Upper lobe of left lung (tissue), 6 donors: ENCODE measurements at regions not wholly inside any gene's neighbourhood (a gene's known extent, or its start where the extent isn't known, plus 50 kb on each side); places are given as distances from the start of the nearest gene placed in this dataset.

Experiments
- ATAC-seq, 2 donors: fragments of 200-7000 bp; cut with Tn5 transposase; one replicate each; pipeline ENCODE4 v1.9.1; 2022; ENCODE audit warnings: mild to moderate bottlenecking in 2 of 2, moderate library complexity in 2 of 2; ENCODE audit not compliant: low FRiP score in 2 of 2
- DNase-seq, 2 donors: peaks; one replicate each; pipeline ENCODE4 v3.0.0-alpha.2; 2019 to 2020
- H3K27ac ChIP-seq, 4 donors: fragments of 200-600 bp; sonication (generic); one replicate each; pipeline ENCODE4 v1.5.1; 2016 to 2019
- H3K27me3 ChIP-seq, 4 donors: fragments of 200-600 bp; sonication (generic); one replicate each; pipeline ENCODE4 v1.5.1; 2017 to 2019
- H3K36me3 ChIP-seq, 4 donors: fragments of 200-600 bp; sonication (generic); one replicate each; pipeline ENCODE4 v1.5.1; 2016 to 2019
- H3K4me1 ChIP-seq, 4 donors: fragments of 200-600 bp; sonication (generic); one replicate each; pipeline ENCODE4 v1.5.1; 2018 to 2019
- H3K4me3 ChIP-seq, 4 donors: fragments of 200-600 bp; sonication (generic); one replicate each; pipeline ENCODE4 v1.5.1; 2017 to 2019; ENCODE audit warnings: mild to moderate bottlenecking in 2 of 4, moderate library complexity in 1 of 4
- H3K9me3 ChIP-seq, 4 donors: fragments of 200-600 bp; sonication (generic); one replicate each; pipeline ENCODE4 v1.5.1; 2018 to 2019
- EP300 ChIP-seq, 4 donors: sonication (generic); formaldehyde crosslinking; IDR thresholded peaks; one replicate each; pipeline ENCODE4 v1.5.1; 2017; ENCODE audit warnings: antibody characterized with exemption in 4 of 4, control low read depth in 2 of 4
- POLR2A ChIP-seq, 4 donors: fragments of 450-650 bp; IDR thresholded peaks; one replicate each; pipeline ENCODE4 v1.5.1; 2016 to 2017; ENCODE audit warnings: antibody characterized with exemption in 4 of 4, mild to moderate bottlenecking in 2 of 4
- POLR2AphosphoS5 ChIP-seq, 2 donors: sonication (generic); formaldehyde crosslinking; IDR thresholded peaks; one replicate each; pipeline ENCODE4 v1.5.1; 2017; ENCODE audit warnings: antibody characterized with exemption in 2 of 2
- WGBS, 2 donors: methylation state at CpG; one replicate each; pipeline ENCODE4 v1.1.5; 2017 to 2018; 5-methylcytosine and 5-hydroxymethylcytosine counted together
- TF ChIP-seq, protein P1 (sequence below), 6 experiments: fragments of 450-650 bp in 4 of 6; fragments of 200-600 bp in 2 of 6; sonication (generic) in 2 of 6; IDR thresholded peaks; one replicate each; pipeline ENCODE4 v1.5.1; 2016 to 2019; ENCODE audit warnings: antibody characterized with exemption in 6 of 6
- donor health status: DM: no; HTN: no; CAD: no; lungs with moderate emphysema.
- donor health status: DM: no; HTN: yes; CAD: no; lungs with severe emphysema.

DNA sequence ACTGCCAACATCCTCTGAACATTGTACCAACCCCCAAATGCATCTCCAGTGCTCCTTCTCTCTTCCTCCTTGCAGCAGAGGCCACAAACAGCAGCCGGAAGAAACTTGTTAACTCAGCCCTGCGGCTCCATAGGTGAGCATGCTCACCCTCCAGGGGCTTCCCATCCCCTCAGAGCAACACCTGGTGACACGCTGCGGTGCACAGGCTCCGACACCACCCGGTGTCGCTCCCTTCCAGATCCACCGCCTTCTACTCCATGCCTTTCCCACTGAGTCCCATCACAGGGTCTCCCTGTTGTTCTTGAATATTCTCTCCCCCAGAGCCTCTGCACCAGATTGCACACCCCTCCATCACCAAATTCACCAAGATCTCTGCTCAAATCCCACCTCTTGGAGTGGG is 171.5 kb upstream of the FHL2 start:
- H3K4me3 ChIP-seq: no peak overlapping the region
- H3K4me1 ChIP-seq: peaks cover 0 to 3% (median 0%) of the 10 kb centered on the region in 4 donors
- no peaks in the 10 kb centered on the region for H3K9me3 ChIP-seq
- TF ChIP-seq POLR2A (IDR thresholded peaks at IDR 0.05) (no peak), POLR2AphosphoS5 (IDR thresholded peaks at IDR 0.05) (no peak), EP300 (IDR thresholded peaks at IDR 0.05) (no peak)
- TF ChIP-seq, protein P1, sequence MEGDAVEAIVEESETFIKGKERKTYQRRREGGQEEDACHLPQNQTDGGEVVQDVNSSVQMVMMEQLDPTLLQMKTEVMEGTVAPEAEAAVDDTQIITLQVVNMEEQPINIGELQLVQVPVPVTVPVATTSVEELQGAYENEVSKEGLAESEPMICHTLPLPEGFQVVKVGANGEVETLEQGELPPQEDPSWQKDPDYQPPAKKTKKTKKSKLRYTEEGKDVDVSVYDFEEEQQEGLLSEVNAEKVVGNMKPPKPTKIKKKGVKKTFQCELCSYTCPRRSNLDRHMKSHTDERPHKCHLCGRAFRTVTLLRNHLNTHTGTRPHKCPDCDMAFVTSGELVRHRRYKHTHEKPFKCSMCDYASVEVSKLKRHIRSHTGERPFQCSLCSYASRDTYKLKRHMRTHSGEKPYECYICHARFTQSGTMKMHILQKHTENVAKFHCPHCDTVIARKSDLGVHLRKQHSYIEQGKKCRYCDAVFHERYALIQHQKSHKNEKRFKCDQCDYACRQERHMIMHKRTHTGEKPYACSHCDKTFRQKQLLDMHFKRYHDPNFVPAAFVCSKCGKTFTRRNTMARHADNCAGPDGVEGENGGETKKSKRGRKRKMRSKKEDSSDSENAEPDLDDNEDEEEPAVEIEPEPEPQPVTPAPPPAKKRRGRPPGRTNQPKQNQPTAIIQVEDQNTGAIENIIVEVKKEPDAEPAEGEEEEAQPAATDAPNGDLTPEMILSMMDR (IDR thresholded peaks at IDR 0.05): no peak
- H3K27me3 ChIP-seq: no peaks in the 10 kb centered on the region
- H3K36me3 ChIP-seq: no peaks in the 10 kb centered on the region
- 90 to 99% methylated on average over 8 of the region's 8 CpGs for WGBS, 2 donors
- ATAC-seq (no peak), DNase-seq (no peak)
- H3K27ac ChIP-seq: no peak overlapping the region

GRCh38 chr2:105569606-105570005 is 170.8 kb upstream of the FHL2 start:
- Histone ChIP-seq H3K36me3 (no peaks in the 10 kb centered on the region), H3K27ac (no peak overlapping the region), H3K4me1 (peaks cover 0 to 3% (median 0%) of the 10 kb centered on the region in 4 donors), H3K9me3 (no peaks in the 10 kb centered on the region), H3K4me3 (no peak overlapping the region), H3K27me3 (no peaks in the 10 kb centered on the region)
- DNase-seq (no peak), ATAC-seq (no peak)
- TF ChIP-seq EP300 (IDR thresholded peaks at IDR 0.05): no peak
- TF ChIP-seq POLR2AphosphoS5 (IDR thresholded peaks at IDR 0.05): no peak
- no peak for TF ChIP-seq POLR2A (IDR thresholded peaks at IDR 0.05)
- TF ChIP-seq, protein P1 (IDR thresholded peaks at IDR 0.05): no peak
- WGBS, 2 donors: 96 to 99% methylated on average over 6 of the region's 6 CpGs

DNA sequence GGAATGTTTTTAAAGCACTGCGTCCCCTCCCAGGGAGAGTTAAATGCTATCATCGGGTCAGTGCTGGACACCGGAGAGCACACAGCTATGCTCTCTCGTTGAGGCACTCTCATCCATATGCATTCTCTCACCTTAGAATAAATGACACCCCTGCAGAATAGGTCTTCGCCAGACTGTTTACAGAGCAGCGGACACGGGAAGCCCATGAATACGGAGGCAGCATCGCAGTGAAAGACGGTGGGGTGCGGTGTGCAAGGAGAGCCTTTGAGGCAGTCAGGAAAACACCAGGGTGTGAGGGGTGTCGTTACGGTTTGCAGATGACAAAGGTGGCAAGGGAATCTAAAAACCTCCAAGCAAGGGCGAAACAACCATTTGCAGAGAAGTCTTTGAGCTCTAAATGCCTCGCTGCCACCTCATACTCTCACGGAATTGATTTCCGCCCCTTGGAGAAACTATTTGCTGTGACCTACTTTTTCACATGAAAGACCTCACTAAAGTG is 169.2 kb upstream of the FHL2 start:
- no peak overlapping the region for H3K27ac ChIP-seq
- no peaks in the 10 kb centered on the region for H3K36me3 ChIP-seq
- TF ChIP-seq, protein P1 (IDR thresholded peaks at IDR 0.05): no peak
- no peak for TF ChIP-seq POLR2A (IDR thresholded peaks at IDR 0.05)
- TF ChIP-seq POLR2AphosphoS5 (IDR thresholded peaks at IDR 0.05): no peak
- TF ChIP-seq EP300 (IDR thresholded peaks at IDR 0.05): no peak
- DNase-seq: no peak
- H3K4me3 ChIP-seq: no peak overlapping the region
- peaks cover 0 to 3% (median 0%) of the 10 kb centered on the region in 4 donors for H3K4me1 ChIP-seq
- H3K9me3 ChIP-seq: no peaks in the 10 kb centered on the region
- no peaks in the 10 kb centered on the region for H3K27me3 ChIP-seq
- no peak for ATAC-seq
- 33 to 49% methylated on average over 16 to 17 of the region's 17 CpGs for WGBS, 2 donors

GRCh38 chr2:105563000-105563719 is 164.3 kb upstream of the FHL2 start:
- WGBS, 2 donors: 78 to 80% methylated on average over 8 of the region's 8 CpGs
- TF ChIP-seq POLR2AphosphoS5 (IDR thresholded peaks at IDR 0.05) (no peak), EP300 (IDR thresholded peaks at IDR 0.05) (no peak), POLR2A (IDR thresholded peaks at IDR 0.05) (no peak)
- TF ChIP-seq, protein P1 (IDR thresholded peaks at IDR 0.05): no peak
- H3K27me3 ChIP-seq: no peaks in the 10 kb centered on the region
- no peaks in the 10 kb centered on the region for H3K4me1 ChIP-seq
- no peak for DNase-seq
- H3K4me3 ChIP-seq: no peak overlapping the region
- no peak overlapping the region for H3K27ac ChIP-seq
- H3K36me3 ChIP-seq: no peaks in the 10 kb centered on the region
- H3K9me3 ChIP-seq: no peaks in the 10 kb centered on the region
- no peak for ATAC-seq

DNA sequence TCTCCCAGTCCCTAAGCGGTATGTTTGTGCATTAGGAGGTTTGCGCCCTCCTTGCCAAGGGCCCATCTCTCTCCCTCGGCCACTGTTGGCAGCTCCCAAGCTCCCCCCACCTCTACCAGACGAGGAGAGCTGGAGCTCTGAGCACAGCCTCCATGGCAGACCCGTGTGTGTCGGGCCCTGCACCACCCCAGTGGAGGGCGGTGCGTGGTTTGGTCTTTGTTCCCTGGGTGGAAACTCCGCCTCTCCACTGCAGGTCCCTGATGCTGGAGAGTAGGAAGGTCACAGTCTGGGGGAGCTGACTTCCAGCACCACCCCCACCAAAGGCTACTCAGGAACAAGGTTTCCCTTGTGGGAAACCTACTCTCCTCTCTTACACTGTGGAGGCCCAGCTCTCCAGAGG is 162.6 kb upstream of the FHL2 start:
- H3K9me3 ChIP-seq: no peaks in the 10 kb centered on the region
- 80 to 93% methylated on average over 2 to 9 of the region's 9 CpGs for WGBS, 2 donors
- H3K27me3 ChIP-seq: no peaks in the 10 kb centered on the region
- ATAC-seq (no peak), DNase-seq (no peak)
- no peaks in the 10 kb centered on the region for H3K36me3 ChIP-seq
- no peaks in the 10 kb centered on the region for H3K4me1 ChIP-seq
- H3K4me3 ChIP-seq: no peak overlapping the region
- TF ChIP-seq POLR2A (IDR thresholded peaks at IDR 0.05): no peak
- no peak for TF ChIP-seq POLR2AphosphoS5 (IDR thresholded peaks at IDR 0.05)
- H3K27ac ChIP-seq: no peak overlapping the region
